Putamen (tissue), 1 donor: ENCODE measurements at regions not wholly inside any gene's neighbourhood (a gene's known extent, or its start where the extent isn't known, plus 50 kb on each side); places are given as distances from the start of the nearest gene placed in this dataset.
"Not testable (repeated sequence)": the region's sequence is repeated elsewhere in the genome, so short reads cannot be mapped to it uniquely, and the experiment has no call there.

Experiments used
- DNase-seq: peaks from one replicate; pipeline ENCODE4 v3.0.0-alpha.2; 2016; ENCODE audit warnings: low spot score

GRCh38 chr7:110388457-110388856, 702.5 kb upstream of the LRRN3 start:
- no peak for DNase-seq

- DNase-seq: no peak
These were observed 694.9 kb upstream of the LRRN3 start for GRCh38 chr7:110396021-110396420.

GRCh38 chr7:110397927-110398660, 692.8 kb upstream of the LRRN3 start:
- DNase-seq: no peak

- DNase-seq: no peak
These were observed 691.5 kb upstream of the LRRN3 start for GRCh38 chr7:110399421-110399820.

- DNase-seq: no peak
These were observed 690.5 kb upstream of the LRRN3 start for GRCh38 chr7:110400411-110400810.

GRCh38 chr7:110407242-110407641, 683.7 kb upstream of the LRRN3 start:
- no peak for DNase-seq

- DNase-seq: no peak
These were observed 683.2 kb upstream of the LRRN3 start for GRCh38 chr7:110407706-110408105.

GRCh38 chr7:110412614-110413013, 678.3 kb upstream of the LRRN3 start:
- no peak for DNase-seq

GRCh38 chr7:110413038-110413437, 677.9 kb upstream of the LRRN3 start:
- DNase-seq: no peak

GRCh38 chr7:110417611-110418010, 673.3 kb upstream of the LRRN3 start:
- no peak for DNase-seq

- no peak for DNase-seq
These were observed 672.2 kb upstream of the LRRN3 start for GRCh38 chr7:110418659-110419280.

GRCh38 chr7:110420788-110421187, 670.1 kb upstream of the LRRN3 start:
- DNase-seq: no peak

GRCh38 chr7:110421490-110422241, 669.3 kb upstream of the LRRN3 start:
- DNase-seq: no peak

- no peak for DNase-seq
These were observed 658.8 kb upstream of the LRRN3 start for GRCh38 chr7:110432061-110432553.

GRCh38 chr7:110438926-110439325, 652.0 kb upstream of the LRRN3 start:
- not testable (repeated sequence) for DNase-seq

- DNase-seq: no peak
These were observed 648.5 kb upstream of the LRRN3 start for GRCh38 chr7:110442381-110442837.

GRCh38 chr7:110446658-110447057, 644.3 kb upstream of the LRRN3 start:
- DNase-seq: no peak

GRCh38 chr7:110448918-110449317, 642.0 kb upstream of the LRRN3 start:
- peak; percentile 6 for DNase-seq

GRCh38 chr7:110454713-110455112, 636.2 kb upstream of the LRRN3 start:
- no peak for DNase-seq

- no peak for DNase-seq
These were observed 629.3 kb upstream of the LRRN3 start for GRCh38 chr7:110461621-110462020.

GRCh38 chr7:110470420-110470819, 620.5 kb upstream of the LRRN3 start:
- DNase-seq: no peak

GRCh38 chr7:110472419-110472818, 618.5 kb upstream of the LRRN3 start:
- DNase-seq: not testable (repeated sequence)

- DNase-seq: no peak
These were observed 610.0 kb upstream of the LRRN3 start for GRCh38 chr7:110480964-110481363.
